Muscle of back (tissue), 3 donors: ENCODE measurements at regions not wholly inside any gene's neighbourhood (a gene's known extent, or its start where the extent isn't known, plus 50 kb on each side); places are given as distances from the start of the nearest gene placed in this dataset.
"Not testable (repeated sequence)": the region's sequence is repeated elsewhere in the genome, so short reads cannot be mapped to it uniquely, and the experiment has no call there.

Source experiments
- DNase-seq, 3 donors: peaks; one replicate each; pipeline versions ENCODE4 v3.0.0 to v3.0.0-alpha.2; 2013

DNA sequence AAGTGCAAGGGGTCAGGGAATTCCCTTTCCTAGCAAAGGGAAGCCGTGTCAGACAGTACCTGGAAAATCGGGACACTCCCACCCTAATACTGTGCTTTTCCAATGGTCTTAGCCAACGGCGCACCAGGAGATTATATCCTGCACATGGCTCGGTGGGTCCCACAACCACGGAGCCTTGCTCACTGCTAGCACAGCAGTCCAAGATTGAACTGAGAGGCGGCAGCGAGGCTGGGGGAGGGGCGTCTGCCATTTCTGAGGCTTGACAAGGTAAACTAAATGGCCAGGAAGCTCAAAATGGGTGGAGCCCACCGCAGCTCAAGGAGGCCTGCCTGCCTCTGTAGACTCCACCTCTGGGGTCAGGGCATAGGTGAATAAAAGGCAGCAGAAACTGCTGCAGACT, 76.5 kb upstream of the LINC00632 start:
- not testable (repeated sequence) for DNase-seq

DNA sequence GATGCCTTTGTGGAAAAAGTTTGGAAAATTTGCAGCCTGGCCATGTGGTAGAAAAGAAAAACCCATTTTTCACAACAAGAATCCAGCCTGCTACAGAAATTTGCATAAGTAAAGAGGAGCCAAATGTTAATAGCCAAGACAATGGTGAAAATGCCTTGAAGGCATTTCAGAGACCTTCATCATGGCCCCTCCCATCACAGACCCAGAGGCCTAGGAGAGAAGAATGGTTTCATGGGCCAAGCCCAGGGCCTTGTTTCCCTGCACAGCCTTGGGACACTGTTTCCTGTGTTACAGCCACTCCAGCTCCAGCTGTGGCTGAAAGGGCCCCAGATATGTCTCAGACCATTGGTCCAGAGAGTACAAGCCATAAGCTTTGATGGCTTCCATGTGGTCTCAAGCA, 101.4 kb upstream of the LINC00632 start:
- no peak for DNase-seq

DNA sequence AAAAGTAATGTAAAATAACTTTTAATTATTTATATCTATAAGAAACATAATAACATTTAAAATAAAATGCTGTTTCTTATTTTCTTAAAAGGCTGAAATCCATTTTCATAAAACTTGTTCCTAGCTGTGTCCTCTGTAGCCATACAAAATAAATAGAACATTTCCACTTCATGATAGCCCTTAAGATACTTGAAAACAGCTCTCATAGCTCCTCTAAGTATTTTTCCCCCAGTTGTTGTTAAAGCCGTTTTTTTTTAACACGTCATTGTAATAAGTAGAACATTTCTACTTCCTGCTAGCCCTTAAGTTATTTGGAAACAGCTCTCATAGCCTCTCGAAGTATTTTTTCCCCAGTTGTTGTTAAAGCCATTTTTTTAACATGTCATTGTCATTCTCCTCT, 97.3 kb upstream of the SOX3 start:
- no peak for DNase-seq

DNA sequence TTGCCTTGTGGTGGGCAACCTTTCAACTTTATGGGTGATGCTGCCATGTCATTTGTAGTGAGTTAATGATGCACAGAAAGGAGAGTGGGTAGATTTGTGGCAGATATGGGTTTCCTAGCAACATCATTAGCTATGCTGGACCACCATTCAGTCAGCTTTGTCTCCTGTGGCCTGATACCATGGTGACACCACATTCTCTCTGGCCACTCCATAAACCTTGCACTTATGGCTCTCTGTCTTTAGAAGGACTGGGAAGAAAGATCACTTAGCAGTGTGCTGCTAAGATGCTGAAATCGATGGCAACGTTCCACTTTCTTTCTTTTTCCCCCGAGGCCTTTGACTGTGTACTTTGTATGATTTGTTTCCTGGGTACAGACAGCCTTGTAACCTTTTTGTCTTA, 95.0 kb upstream of the SOX3 start:
- DNase-seq: no peak

DNA sequence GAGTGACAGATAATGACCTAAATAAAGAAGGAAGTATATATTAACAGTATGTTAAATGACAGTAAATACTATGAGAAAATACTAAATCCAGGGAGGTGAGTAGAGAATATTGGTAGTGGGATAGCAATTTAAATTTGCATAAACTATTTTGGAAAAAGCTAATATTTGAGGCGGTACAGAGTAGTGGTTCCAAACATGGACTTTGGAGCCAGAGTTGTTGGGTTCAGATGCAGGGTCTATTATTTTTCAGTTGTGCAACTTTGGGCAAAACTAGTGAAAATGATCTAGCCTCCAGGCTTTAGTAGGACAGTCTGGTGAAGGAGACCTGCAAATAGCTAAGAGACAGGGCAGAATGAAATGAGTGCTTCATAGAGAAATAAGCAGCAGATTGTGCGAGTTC, 84.8 kb upstream of the SOX3 start:
- no peak for DNase-seq

DNA sequence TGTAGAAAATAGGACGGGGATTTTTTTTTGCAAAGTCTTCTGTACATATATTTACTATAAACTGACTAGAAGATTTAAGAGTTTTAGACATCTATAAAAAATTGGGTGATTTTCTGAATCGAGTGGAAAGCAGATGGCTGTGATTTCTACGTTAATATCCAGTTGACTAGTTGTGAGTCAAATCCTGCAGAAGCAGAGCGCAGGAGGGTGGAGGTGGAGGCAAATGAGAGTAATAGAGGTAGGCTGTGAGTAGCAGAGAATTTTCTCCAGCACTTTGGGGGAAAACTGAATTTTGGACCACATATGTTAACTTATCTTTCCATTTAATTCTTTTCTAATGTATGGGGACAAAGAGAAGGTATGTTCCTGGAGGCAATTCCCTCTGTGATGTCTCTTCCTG, 82.1 kb upstream of the SOX3 start:
- no peak for DNase-seq

DNA sequence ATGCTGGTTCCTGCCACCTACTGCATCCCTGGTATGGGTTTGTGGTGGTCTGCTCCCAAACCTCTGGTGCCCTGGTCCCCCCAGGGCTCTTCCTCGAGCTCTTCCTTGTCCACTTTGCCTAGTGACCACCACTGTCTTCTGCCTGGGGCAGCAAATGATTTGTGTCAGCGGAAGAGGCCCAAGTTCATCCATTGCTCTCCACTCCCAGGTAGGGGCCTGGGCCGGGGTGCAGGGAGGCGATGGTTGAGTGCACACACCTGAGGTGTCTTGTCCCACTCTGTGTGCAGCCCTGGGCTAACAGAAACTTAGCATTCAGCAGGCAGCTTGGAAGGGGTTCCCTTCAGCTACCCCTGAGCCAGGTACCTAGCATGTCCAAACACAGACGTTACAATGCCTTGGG, 75.6 kb upstream of the SOX3 start:
- DNase-seq: no peak

DNA sequence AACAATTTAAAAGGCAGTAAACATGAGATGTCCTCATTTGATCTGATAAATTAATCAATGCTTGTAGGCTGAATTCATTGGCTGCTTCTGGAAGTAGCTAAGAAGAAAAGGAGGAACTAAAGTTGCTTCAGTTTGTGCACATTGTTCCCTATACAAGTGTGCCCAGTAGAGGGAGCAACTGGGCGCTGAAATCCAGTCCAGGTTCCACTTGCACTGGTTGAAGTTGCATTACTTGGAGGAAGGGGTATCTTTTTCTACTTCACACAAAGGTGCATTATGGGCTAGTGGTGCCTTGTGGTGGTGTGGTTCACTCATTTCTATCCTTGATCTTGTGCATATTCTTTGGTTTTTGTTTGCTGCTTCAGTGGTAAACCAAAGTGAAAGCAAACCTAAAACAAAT, 67.9 kb upstream of the SOX3 start:
- peak in 2 of 3 donors; percentile 12 to 17 for DNase-seq

DNA sequence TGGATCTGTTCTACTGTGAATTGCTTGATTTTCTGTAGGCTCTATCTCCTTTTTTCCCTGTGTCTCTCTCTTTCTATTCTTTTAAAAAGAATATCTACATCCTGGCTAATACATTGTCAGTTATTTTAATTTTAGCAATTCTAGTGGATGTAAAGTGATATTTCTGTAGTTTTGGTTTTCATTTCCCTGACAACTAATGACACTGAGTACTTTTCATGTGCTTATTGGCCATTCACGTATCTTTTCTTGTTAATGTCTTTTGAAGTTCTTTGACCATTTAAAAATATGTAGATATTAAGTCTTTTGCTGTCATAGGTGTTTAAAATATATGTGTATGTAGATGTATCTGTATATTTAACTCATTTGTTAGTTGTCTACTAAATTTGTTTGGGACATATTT, 59.0 kb upstream of the SOX3 start:
- no peak for DNase-seq
